ENCODE measurements at regions not wholly inside any gene's neighbourhood (a gene's known extent, or its start where the extent isn't known, plus 50 kb on each side); places are given as distances from the start of the nearest gene placed in this dataset.

DNA sequence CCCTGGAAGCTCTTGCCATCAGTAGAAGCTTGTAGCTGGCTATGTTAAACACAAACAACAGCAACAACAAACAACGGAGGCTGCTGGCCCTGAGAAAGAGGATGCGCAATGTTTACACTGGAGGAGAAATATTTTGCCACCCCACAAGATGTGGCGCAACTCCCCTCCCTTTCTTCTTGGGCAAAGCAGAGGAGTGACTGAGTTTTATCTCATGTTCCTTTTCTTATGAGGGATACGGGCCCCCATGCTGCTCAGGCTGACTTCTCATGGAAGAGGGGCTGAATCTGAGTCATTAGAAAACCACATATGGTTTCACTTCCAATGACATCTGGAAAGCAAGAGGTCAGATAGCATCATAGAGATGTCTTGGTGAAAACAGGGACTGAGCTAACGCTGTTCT is 75.9 kb upstream of the HDDC2 start:
- Mint-ChIP-seq H3K4me3 (no peak overlapping the region), H3K9me3 (no peaks in the 10 kb centered on the region), H3K4me1 (peaks cover 19% of the 10 kb centered on the region), H3K27ac (no peak overlapping the region), H3K36me3 (no peaks in the 10 kb centered on the region), H3K27me3 (ENCODE audit: low read depth) (peaks cover 4% of the 10 kb centered on the region; the same call in 1 of the 2 replicates)
- DNase-seq (ENCODE audit: low spot score), result no peak
- CTCF ChIA-PET, result no interaction called here
- peak; percentile 36 for ATAC-seq
- TF ChIP-seq, protein P1, sequence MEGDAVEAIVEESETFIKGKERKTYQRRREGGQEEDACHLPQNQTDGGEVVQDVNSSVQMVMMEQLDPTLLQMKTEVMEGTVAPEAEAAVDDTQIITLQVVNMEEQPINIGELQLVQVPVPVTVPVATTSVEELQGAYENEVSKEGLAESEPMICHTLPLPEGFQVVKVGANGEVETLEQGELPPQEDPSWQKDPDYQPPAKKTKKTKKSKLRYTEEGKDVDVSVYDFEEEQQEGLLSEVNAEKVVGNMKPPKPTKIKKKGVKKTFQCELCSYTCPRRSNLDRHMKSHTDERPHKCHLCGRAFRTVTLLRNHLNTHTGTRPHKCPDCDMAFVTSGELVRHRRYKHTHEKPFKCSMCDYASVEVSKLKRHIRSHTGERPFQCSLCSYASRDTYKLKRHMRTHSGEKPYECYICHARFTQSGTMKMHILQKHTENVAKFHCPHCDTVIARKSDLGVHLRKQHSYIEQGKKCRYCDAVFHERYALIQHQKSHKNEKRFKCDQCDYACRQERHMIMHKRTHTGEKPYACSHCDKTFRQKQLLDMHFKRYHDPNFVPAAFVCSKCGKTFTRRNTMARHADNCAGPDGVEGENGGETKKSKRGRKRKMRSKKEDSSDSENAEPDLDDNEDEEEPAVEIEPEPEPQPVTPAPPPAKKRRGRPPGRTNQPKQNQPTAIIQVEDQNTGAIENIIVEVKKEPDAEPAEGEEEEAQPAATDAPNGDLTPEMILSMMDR (IDR thresholded peaks at IDR 0.05), result no peak
- TF ChIP-seq TCF7 (CRISPR knock-in tag; IDR thresholded peaks at IDR 0.05; ENCODE audit: low read depth), result no peak
- no peak for TF ChIP-seq RELA (CRISPR knock-in tag; IDR thresholded peaks at IDR 0.05; ENCODE audit: borderline replicate concordance)
- TF ChIP-seq GABPB1 (CRISPR knock-in tag; IDR thresholded peaks at IDR 0.05), result no peak
- no peak for TF ChIP-seq ELF4 (CRISPR knock-in tag; IDR thresholded peaks at IDR 0.05; ENCODE audit: low read depth)
- POLR2A ChIA-PET, result no interaction called here

DNA sequence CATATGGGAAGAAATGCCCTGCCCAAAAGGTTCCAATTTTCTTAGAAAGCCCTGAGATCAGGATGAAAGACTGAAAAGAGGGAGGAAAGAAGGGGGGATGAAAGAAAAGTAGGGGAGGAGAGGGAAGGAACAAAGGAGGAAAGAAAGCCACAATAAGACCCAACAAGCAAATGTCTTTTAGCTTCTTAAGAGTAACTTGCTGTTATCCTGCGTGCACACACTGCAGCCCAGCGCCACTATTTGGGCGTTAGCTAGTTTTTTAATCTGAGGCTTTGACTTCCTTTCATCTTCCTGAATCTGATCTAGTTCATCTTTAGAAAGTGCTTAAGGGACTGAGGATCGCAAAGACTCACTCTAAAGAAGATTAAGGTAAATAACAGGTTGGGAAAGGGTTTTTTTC is 77.4 kb upstream of the HDDC2 start:
- no peaks in the 10 kb centered on the region for H3K9me3 Mint-ChIP-seq
- ChIA-PET POLR2A (no interaction called here), CTCF (no interaction called here)
- no peak for ATAC-seq
- no peak overlapping the region for H3K27ac Mint-ChIP-seq
- DNase-seq (ENCODE audit: low spot score), result no peak
- H3K4me1 Mint-ChIP-seq, result peaks cover 22% of the 10 kb centered on the region
- no peak for TF ChIP-seq ATF1 (CRISPR knock-in tag; IDR thresholded peaks at IDR 0.05)
- no peak for TF ChIP-seq NR3C1 (CRISPR knock-in tag; conservative IDR thresholded peaks at IDR 0.05; ENCODE audit: low read depth)
- TF ChIP-seq ZNF219 (CRISPR knock-in tag; IDR thresholded peaks at IDR 0.05; ENCODE audit: borderline replicate concordance), result no peak
- no peak for TF ChIP-seq ZNF232 (CRISPR knock-in tag; IDR thresholded peaks at IDR 0.05)
- TF ChIP-seq, protein P2, sequence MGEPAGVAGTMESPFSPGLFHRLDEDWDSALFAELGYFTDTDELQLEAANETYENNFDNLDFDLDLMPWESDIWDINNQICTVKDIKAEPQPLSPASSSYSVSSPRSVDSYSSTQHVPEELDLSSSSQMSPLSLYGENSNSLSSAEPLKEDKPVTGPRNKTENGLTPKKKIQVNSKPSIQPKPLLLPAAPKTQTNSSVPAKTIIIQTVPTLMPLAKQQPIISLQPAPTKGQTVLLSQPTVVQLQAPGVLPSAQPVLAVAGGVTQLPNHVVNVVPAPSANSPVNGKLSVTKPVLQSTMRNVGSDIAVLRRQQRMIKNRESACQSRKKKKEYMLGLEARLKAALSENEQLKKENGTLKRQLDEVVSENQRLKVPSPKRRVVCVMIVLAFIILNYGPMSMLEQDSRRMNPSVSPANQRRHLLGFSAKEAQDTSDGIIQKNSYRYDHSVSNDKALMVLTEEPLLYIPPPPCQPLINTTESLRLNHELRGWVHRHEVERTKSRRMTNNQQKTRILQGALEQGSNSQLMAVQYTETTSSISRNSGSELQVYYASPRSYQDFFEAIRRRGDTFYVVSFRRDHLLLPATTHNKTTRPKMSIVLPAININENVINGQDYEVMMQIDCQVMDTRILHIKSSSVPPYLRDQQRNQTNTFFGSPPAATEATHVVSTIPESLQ (CRISPR knock-in tag; IDR thresholded peaks at IDR 0.05), result no peak
- TF ChIP-seq, protein P3, sequence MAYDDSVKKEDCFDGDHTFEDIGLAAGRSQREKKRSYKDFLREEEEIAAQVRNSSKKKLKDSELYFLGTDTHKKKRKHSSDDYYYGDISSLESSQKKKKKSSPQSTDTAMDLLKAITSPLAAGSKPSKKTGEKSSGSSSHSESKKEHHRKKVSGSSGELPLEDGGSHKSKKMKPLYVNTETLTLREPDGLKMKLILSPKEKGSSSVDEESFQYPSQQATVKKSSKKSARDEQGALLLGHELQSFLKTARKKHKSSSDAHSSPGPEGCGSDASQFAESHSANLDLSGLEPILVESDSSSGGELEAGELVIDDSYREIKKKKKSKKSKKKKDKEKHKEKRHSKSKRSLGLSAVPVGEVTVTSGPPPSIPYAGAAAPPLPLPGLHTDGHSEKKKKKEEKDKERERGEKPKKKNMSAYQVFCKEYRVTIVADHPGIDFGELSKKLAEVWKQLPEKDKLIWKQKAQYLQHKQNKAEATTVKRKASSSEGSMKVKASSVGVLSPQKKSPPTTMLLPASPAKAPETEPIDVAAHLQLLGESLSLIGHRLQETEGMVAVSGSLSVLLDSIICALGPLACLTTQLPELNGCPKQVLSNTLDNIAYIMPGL (CRISPR knock-in tag; IDR thresholded peaks at IDR 0.05), result no peak
- TF ChIP-seq TCF7 (CRISPR knock-in tag; IDR thresholded peaks at IDR 0.05; ENCODE audit: low read depth), result no peak
- TF ChIP-seq PRRX2 (CRISPR knock-in tag; IDR thresholded peaks at IDR 0.05), result no peak
- TF ChIP-seq, protein P4, sequence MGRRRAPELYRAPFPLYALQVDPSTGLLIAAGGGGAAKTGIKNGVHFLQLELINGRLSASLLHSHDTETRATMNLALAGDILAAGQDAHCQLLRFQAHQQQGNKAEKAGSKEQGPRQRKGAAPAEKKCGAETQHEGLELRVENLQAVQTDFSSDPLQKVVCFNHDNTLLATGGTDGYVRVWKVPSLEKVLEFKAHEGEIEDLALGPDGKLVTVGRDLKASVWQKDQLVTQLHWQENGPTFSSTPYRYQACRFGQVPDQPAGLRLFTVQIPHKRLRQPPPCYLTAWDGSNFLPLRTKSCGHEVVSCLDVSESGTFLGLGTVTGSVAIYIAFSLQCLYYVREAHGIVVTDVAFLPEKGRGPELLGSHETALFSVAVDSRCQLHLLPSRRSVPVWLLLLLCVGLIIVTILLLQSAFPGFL (CRISPR knock-in tag; IDR thresholded peaks at IDR 0.05; ENCODE audit: borderline replicate concordance), result no peak
- no peak for TF ChIP-seq NFATC4 (CRISPR knock-in tag; IDR thresholded peaks at IDR 0.05)
- no peak for TF ChIP-seq RELA (CRISPR knock-in tag; IDR thresholded peaks at IDR 0.05; ENCODE audit: borderline replicate concordance)
- TF ChIP-seq, protein P5, sequence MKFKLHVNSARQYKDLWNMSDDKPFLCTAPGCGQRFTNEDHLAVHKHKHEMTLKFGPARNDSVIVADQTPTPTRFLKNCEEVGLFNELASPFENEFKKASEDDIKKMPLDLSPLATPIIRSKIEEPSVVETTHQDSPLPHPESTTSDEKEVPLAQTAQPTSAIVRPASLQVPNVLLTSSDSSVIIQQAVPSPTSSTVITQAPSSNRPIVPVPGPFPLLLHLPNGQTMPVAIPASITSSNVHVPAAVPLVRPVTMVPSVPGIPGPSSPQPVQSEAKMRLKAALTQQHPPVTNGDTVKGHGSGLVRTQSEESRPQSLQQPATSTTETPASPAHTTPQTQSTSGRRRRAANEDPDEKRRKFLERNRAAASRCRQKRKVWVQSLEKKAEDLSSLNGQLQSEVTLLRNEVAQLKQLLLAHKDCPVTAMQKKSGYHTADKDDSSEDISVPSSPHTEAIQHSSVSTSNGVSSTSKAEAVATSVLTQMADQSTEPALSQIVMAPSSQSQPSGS (CRISPR knock-in tag; IDR thresholded peaks at IDR 0.05; ENCODE audit: borderline replicate concordance, low read depth), result no peak
- no peak for TF ChIP-seq ZNF416 (CRISPR knock-in tag; IDR thresholded peaks at IDR 0.05)
- TF ChIP-seq NFE2L1 (CRISPR knock-in tag; IDR thresholded peaks at IDR 0.05), result no peak
- TF ChIP-seq, protein P6, sequence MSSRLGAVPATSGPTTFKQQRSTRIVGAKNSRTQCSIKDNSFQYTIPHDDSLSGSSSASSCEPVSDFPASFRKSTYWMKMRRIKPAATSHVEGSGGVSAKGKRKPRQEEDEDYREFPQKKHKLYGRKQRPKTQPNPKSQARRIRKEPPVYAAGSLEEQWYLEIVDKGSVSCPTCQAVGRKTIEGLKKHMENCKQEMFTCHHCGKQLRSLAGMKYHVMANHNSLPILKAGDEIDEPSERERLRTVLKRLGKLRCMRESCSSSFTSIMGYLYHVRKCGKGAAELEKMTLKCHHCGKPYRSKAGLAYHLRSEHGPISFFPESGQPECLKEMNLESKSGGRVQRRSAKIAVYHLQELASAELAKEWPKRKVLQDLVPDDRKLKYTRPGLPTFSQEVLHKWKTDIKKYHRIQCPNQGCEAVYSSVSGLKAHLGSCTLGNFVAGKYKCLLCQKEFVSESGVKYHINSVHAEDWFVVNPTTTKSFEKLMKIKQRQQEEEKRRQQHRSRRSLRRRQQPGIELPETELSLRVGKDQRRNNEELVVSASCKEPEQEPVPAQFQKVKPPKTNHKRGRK (CRISPR knock-in tag; IDR thresholded peaks at IDR 0.05; ENCODE audit: borderline replicate concordance), result no peak
- TF ChIP-seq NFYB (CRISPR knock-in tag; conservative IDR thresholded peaks at IDR 0.05; ENCODE audit: low read depth), result no peak
- no peak for TF ChIP-seq NR1H2 (CRISPR knock-in tag; IDR thresholded peaks at IDR 0.05)
- TF ChIP-seq, protein P7, sequence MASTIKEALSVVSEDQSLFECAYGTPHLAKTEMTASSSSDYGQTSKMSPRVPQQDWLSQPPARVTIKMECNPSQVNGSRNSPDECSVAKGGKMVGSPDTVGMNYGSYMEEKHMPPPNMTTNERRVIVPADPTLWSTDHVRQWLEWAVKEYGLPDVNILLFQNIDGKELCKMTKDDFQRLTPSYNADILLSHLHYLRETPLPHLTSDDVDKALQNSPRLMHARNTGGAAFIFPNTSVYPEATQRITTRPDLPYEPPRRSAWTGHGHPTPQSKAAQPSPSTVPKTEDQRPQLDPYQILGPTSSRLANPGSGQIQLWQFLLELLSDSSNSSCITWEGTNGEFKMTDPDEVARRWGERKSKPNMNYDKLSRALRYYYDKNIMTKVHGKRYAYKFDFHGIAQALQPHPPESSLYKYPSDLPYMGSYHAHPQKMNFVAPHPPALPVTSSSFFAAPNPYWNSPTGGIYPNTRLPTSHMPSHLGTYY (CRISPR knock-in tag; IDR thresholded peaks at IDR 0.05), result no peak
- H3K27me3 Mint-ChIP-seq (ENCODE audit: low read depth), result peaks cover 4% of the 10 kb centered on the region; the same call in 1 of the 2 replicates
- H3K36me3 Mint-ChIP-seq, result no peaks in the 10 kb centered on the region
- no peak overlapping the region for H3K4me3 Mint-ChIP-seq

All from WTC11 (cell line).